K562 (cell line): ENCODE measurements at regions not wholly inside any gene's neighbourhood (a gene's known extent, or its start where the extent isn't known, plus 50 kb on each side); places are given as distances from the start of the nearest gene placed in this dataset.

ENCODE experiments used
- ATAC-seq: fragments of 200-7000 bp; cut with Tn5 transposase; 3 replicates; pipeline ENCODE4 v1.9.1; 2020; ENCODE audit warnings: moderate library complexity
- BruUV-seq: library from RNA; stranded (reverse); fragments of 400-500 nt; replicated peaks from 2 replicates; lab custom pipeline; 2021; lab: Mats Ljungman, UMichigan
- CTCF ChIA-PET: fragments of 300-600 bp; formaldehyde crosslinking; extraction: SDS; loops from one replicate; lab custom pipeline; 2021; ENCODE audit warnings: low intra/inter-chr PET ratio; lab: Yijun Ruan, JAX
- POLR2A ChIA-PET: fragments of 300-600, 350-650 bp; sonication (Branson Sonifier 250); formaldehyde crosslinking; extraction: SDS; loops from one replicate; lab custom pipeline; 2021; ENCODE audit warnings: antibody characterized with exemption, inconsistent platforms; lab: Yijun Ruan, JAX
- DNase-seq, 4 experiments: peaks; one replicate each; pipeline versions ENCODE4 v3.0.0 to v3.0.0-alpha.2; 2011 to 2018; ENCODE audit warnings: low spot score in 3 of 4, mixed read lengths in 3 of 4; ENCODE audit errors: extremely low read depth in 1 of 4
- FAIRE-seq: peaks from 2 replicates; lab custom pipeline; 2011; peaks lifted over from hg19 to GRCh38; lab: Jason Lieb, UNC
- H2AFZ ChIP-seq: 2 replicates; pipeline ENCODE4 v1.6.0; 2011; ENCODE audit warnings: low read depth, low read length, control low read depth, inconsistent platforms
- H3K27ac ChIP-seq: fragments of 200-600 bp; 3 replicates; pipeline ENCODE4 v1.8.0; 2011; ENCODE audit warnings: low read depth, mild to moderate bottlenecking, control low read depth, inconsistent platforms, low read length, moderate library complexity, mixed read lengths; ENCODE audit errors: extremely low read depth
- H3K27me3 ChIP-seq, 2 experiments: fragments of 300-600 bp in 1 of 2; 2 replicates in 1 of 2; 3 replicates in 1 of 2; pipeline versions ENCODE4 v1.6.0 to v1.8.0; 2011; ENCODE audit warnings: inconsistent platforms in 2 of 2, low read length in 2 of 2, mild to moderate bottlenecking in 1 of 2, mixed read lengths in 1 of 2, moderate library complexity in 1 of 2; ENCODE audit not compliant: control insufficient read depth in 2 of 2, insufficient read depth in 2 of 2
- H3K36me3 ChIP-seq: fragments of 300-600 bp; 3 replicates; pipeline ENCODE4 v1.8.0; 2011; ENCODE audit warnings: mild to moderate bottlenecking, low read length, inconsistent platforms; ENCODE audit not compliant: control insufficient read depth, insufficient read depth
- H3K4me1 ChIP-seq, 2 experiments: fragments of 200-600 bp in 1 of 2; replicated peaks in 1 of 2; 2 replicates in 1 of 2; 3 replicates in 1 of 2; pipeline versions ENCODE4 v1.5.1 to v1.8.0; 2011; ENCODE audit warnings: inconsistent platforms in 2 of 2, low read length in 2 of 2, mild to moderate bottlenecking in 1 of 2, mixed read lengths in 1 of 2, moderate library complexity in 1 of 2; ENCODE audit not compliant: control insufficient read depth in 2 of 2, insufficient read depth in 2 of 2
- H3K4me2 ChIP-seq: 2 replicates; pipeline ENCODE4 v1.6.1; 2011; ENCODE audit warnings: low read length, control low read depth, inconsistent platforms, mixed read lengths; ENCODE audit not compliant: insufficient read depth
- H3K4me3 ChIP-seq: fragments of 200-600 bp; sonication (generic), shearing (Covaris generic); 2 replicates; pipeline ENCODE4 v1.5.1; 2016; ENCODE audit warnings: control low read depth, inconsistent platforms
- H3K79me2 ChIP-seq: fragments of 200-600 bp; 3 replicates; pipeline ENCODE4 v1.8.0; 2011; ENCODE audit warnings: low read length, inconsistent platforms; ENCODE audit not compliant: control insufficient read depth, insufficient read depth
- H3K9ac ChIP-seq, 2 experiments: 2 replicates each; pipeline versions ENCODE4 v1.6.0 to v1.6.1; 2011; ENCODE audit warnings: low read depth in 2 of 2, low read length in 2 of 2, control low read depth in 1 of 2, inconsistent platforms in 1 of 2, mild to moderate bottlenecking in 1 of 2, mixed read lengths in 1 of 2; ENCODE audit not compliant: insufficient read depth in 1 of 2
- H3K9me1 ChIP-seq: one replicate; pipeline ENCODE4 v1.6.0; 2011; ENCODE audit warnings: inconsistent platforms, mild to moderate bottlenecking, low read length, moderate library complexity; ENCODE audit not compliant: control insufficient read depth, insufficient read depth
- H3K9me3 ChIP-seq: replicated peaks from 2 replicates; pipeline ENCODE4 v1.5.1; 2011; ENCODE audit warnings: low read depth, low read length, inconsistent platforms; ENCODE audit not compliant: control insufficient read depth, insufficient read depth
- H4K20me1 ChIP-seq: replicated peaks from 2 replicates; pipeline ENCODE4 v1.6.1; 2011; ENCODE audit warnings: low read length, inconsistent platforms, mixed read lengths; ENCODE audit not compliant: control insufficient read depth, insufficient read depth
- CHD4 ChIP-seq: fragments of 200-600 bp; sonication (generic); IDR thresholded peaks from 3 replicates; pipeline ENCODE4 v1.6.1; 2012; ENCODE audit warnings: low read depth, mild to moderate bottlenecking, mixed read lengths, low read length, inconsistent platforms; ENCODE audit not compliant: insufficient read depth, insufficient replicate concordance, poor library complexity, severe bottlenecking
- NCOA4 ChIP-seq: fragments of 450-650 bp; IDR thresholded peaks from 2 replicates; pipeline ENCODE4 v1.6.1; 2018; ENCODE audit warnings: mild to moderate bottlenecking; ENCODE audit not compliant: partially characterized antibody
- SIRT6 ChIP-seq: IDR thresholded peaks from one replicate; pipeline ENCODE4 v1.6.1; 2012; ENCODE audit warnings: low read depth, mild to moderate bottlenecking, control low read depth, inconsistent platforms, low read length, moderate library complexity
- ZBTB7A ChIP-seq: IDR thresholded peaks from 2 replicates; pipeline ENCODE4 v1.6.1; 2011; ENCODE audit warnings: low read depth, mild to moderate bottlenecking, low read length, moderate library complexity, borderline replicate concordance; ENCODE audit not compliant: control insufficient read depth
- ZKSCAN3 ChIP-seq: fragments of 250-450 bp; sonication (Bioruptor Pico); IDR thresholded peaks from 2 replicates; pipeline ENCODE4 v1.4.0; 2020
- WGBS: fragments of 100-300 bp; shearing (Covaris generic); methylation state at CpG from one replicate; pipeline ENCODE4 v1.1.6; 2016; ENCODE audit warnings: low coverage, mixed read lengths; ENCODE audit not compliant: insufficient coverage; ENCODE audit errors: missing lambda C conversion rate; 5-methylcytosine and 5-hydroxymethylcytosine counted together
- in situ Hi-C: fragments of 300-500 bp; cut with MboI; formaldehyde crosslinking; loops from 4 replicates; pipeline ENCODE4 v1.15.0; 2018; ENCODE audit warnings: inconsistent platforms, mixed read lengths
- intact Hi-C: fragments of 100-400 bp; cut with micrococcal nuclease; formaldehyde crosslinking; loops from 2 replicates; pipeline ENCODE4 v1.14.2; 2022
- TF ChIP-seq, protein P1 (sequence below): IDR thresholded peaks from 3 replicates; pipeline ENCODE4 v1.6.1; 2011; ENCODE audit warnings: borderline replicate concordance, mild to moderate bottlenecking; ENCODE audit not compliant: insufficient read length, insufficient read depth
- TF ChIP-seq, protein P2 (sequence below): sonication (generic); formaldehyde crosslinking; IDR thresholded peaks from 2 replicates; pipeline ENCODE4 v1.9.0; 2022; ENCODE audit warnings: mild to moderate bottlenecking, missing genetic modification reagents
- TF ChIP-seq, protein P3 (sequence below), 2 experiments: IDR thresholded peaks in 1 of 2; conservative IDR thresholded peaks in 1 of 2; 2 replicates each; pipeline ENCODE4 v1.6.1; 2016; ENCODE audit warnings: low read depth in 2 of 2, mild to moderate bottlenecking in 1 of 2, missing compliant biosample characterization in 1 of 2, missing genetic modification characterization in 1 of 2, moderate library complexity in 1 of 2

DNA sequence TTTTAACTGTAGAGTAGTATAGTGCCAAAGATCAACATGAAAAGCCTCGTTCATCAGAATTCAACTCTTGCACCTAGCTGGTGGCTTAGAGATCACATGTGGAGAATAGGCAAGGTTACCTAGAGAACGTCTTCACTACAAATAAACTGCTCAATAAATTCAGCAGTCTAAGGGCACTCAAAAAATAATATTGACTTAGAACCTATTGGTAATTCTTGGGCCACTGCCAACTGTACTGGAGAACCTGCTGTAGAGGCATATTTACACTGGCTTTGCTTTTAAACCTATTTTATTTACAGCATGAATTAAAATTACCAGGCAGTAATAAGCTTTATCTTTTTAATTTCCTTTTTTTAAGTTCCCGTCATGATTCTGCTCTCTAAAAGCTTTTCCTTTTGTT lies 343.7 kb downstream of the PDHA2 start (continued):
- no peak for TF ChIP-seq CHD4
- TF ChIP-seq, all 486 proteins: peak for 0

DNA sequence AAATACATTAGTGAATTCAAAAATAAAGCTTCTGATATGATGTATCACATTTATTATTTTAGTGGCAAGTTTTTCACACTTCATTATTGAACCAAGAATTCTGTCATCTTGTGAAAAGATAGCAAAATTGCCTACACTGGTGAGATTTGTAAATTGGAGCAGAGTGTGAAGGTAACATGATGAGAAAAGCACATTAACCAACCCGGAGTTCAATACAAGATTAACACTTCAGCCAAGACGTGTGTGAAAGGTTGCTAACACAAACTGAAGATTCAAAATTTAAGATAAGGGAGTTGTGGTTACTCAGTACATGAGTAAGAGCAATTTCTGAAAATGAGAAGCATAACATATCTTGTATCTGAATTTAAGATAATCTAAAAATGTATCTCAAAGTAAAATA lies 346.7 kb downstream of the PDHA2 start:
- Histone ChIP-seq H3K9ac (no peak overlapping the region), H4K20me1 (no peaks in the 10 kb centered on the region), H3K4me1 (no peaks in the 10 kb centered on the region), H3K9me3 (no peaks in the 10 kb centered on the region), H3K9me1 (no peaks in the 10 kb centered on the region), H3K27me3 (no peaks in the 10 kb centered on the region), H3K4me2 (no peak overlapping the region), H2AFZ (no peak overlapping the region), H3K79me2 (no peaks in the 10 kb centered on the region), H3K36me3 (no peaks in the 10 kb centered on the region), H3K4me3 (no peak overlapping the region), H3K27ac (no peak overlapping the region)
- intact Hi-C loops (no loop called here), in situ Hi-C loops (no loop called here)
- FAIRE-seq: no peak
- POLR2A ChIA-PET: no interaction called here
- BruUV-seq: no TSS peak
- WGBS: 0% methylated on average over 2 of the region's 2 CpGs
- CTCF ChIA-PET: no interaction called here
- no peak for ATAC-seq
- DNase-seq: no peak
- no peak for TF ChIP-seq SIRT6
- TF ChIP-seq, protein P1, sequence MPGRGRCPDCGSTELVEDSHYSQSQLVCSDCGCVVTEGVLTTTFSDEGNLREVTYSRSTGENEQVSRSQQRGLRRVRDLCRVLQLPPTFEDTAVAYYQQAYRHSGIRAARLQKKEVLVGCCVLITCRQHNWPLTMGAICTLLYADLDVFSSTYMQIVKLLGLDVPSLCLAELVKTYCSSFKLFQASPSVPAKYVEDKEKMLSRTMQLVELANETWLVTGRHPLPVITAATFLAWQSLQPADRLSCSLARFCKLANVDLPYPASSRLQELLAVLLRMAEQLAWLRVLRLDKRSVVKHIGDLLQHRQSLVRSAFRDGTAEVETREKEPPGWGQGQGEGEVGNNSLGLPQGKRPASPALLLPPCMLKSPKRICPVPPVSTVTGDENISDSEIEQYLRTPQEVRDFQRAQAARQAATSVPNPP: no peak
- TF ChIP-seq, protein P2, sequence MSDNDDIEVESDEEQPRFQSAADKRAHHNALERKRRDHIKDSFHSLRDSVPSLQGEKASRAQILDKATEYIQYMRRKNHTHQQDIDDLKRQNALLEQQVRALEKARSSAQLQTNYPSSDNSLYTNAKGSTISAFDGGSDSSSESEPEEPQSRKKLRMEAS: no peak
- TF ChIP-seq ZKSCAN3: no peak
- TF ChIP-seq ZBTB7A: no peak
- no peak for TF ChIP-seq NCOA4
- TF ChIP-seq, protein P3, sequence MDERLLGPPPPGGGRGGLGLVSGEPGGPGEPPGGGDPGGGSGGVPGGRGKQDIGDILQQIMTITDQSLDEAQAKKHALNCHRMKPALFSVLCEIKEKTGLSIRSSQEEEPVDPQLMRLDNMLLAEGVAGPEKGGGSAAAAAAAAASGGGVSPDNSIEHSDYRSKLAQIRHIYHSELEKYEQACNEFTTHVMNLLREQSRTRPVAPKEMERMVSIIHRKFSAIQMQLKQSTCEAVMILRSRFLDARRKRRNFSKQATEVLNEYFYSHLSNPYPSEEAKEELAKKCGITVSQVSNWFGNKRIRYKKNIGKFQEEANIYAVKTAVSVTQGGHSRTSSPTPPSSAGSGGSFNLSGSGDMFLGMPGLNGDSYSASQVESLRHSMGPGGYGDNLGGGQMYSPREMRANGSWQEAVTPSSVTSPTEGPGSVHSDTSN (CRISPR knock-in tag; IDR thresholded peaks at IDR 0.05; ENCODE audit: low read depth): no peak
- TF ChIP-seq, protein P3 (tag; conservative IDR thresholded peaks at IDR 0.05; ENCODE audit: low read depth): no peak
